KMS-11 (cell line): ENCODE measurements at regions not wholly inside any gene's neighbourhood (a gene's known extent, or its start where the extent isn't known, plus 50 kb on each side); places are given as distances from the start of the nearest gene placed in this dataset.
A peak's percentile ranks its signal among the peaks of the same experiment; 100 is the strongest.

Source experiments
- H2AFZ ChIP-seq: fragments of 200-600 bp; sonication (generic); 2 replicates; pipeline ENCODE4 v1.6.1; 2016; ENCODE audit warnings: antibody characterized with exemption, mixed run types, low read depth
- H3K27ac ChIP-seq: fragments of 200-600 bp; sonication (generic); 2 replicates; pipeline ENCODE4 v1.6.1; 2016; ENCODE audit warnings: mild to moderate bottlenecking, mixed run types
- H3K27me3 ChIP-seq: fragments of 200-600 bp; sonication (generic); 2 replicates; pipeline ENCODE4 v1.6.1; 2017; ENCODE audit warnings: mild to moderate bottlenecking, low read depth, mixed run types, moderate library complexity; ENCODE audit not compliant: insufficient read depth
- H3K36me3 ChIP-seq: fragments of 200-600 bp; sonication (generic); 2 replicates; pipeline ENCODE4 v1.6.1; 2017; ENCODE audit warnings: mild to moderate bottlenecking, mixed run types; ENCODE audit not compliant: insufficient read depth
- H3K4me1 ChIP-seq: fragments of 200-600 bp; sonication (generic); 2 replicates; pipeline ENCODE4 v1.6.1; 2016; ENCODE audit warnings: mild to moderate bottlenecking, low read depth, mixed run types; ENCODE audit not compliant: poor library complexity, severe bottlenecking
- H3K4me2 ChIP-seq: fragments of 200-600 bp; sonication (generic); 2 replicates; pipeline ENCODE4 v1.7.0; 2016; ENCODE audit warnings: mild to moderate bottlenecking, mixed run types
- H3K4me3 ChIP-seq: fragments of 200-600 bp; sonication (generic); IDR thresholded peaks from 2 replicates; pipeline ENCODE4 v1.6.1; 2017; ENCODE audit warnings: low read depth, low read length, mixed read lengths; ENCODE audit not compliant: insufficient read depth
- H3K79me2 ChIP-seq: fragments of 200-600 bp; sonication (generic); 2 replicates; pipeline ENCODE4 v1.6.1; 2016; ENCODE audit warnings: low read depth, mixed run types; ENCODE audit not compliant: insufficient read depth
- H3K9ac ChIP-seq: fragments of 200-600 bp; sonication (generic); 2 replicates; pipeline ENCODE4 v1.6.1; 2016; ENCODE audit warnings: mild to moderate bottlenecking, mixed run types
- H4K20me1 ChIP-seq: fragments of 200-600 bp; sonication (generic); 2 replicates; pipeline ENCODE4 v1.6.1; 2016; ENCODE audit warnings: mild to moderate bottlenecking, mixed run types; ENCODE audit not compliant: insufficient read depth
- CTCF ChIP-seq: fragments of 200-600 bp; sonication (generic); conservative IDR thresholded peaks from 2 replicates; pipeline ENCODE4 v1.6.1; 2017; ENCODE audit warnings: low read depth, mild to moderate bottlenecking, antibody characterized with exemption, low read length, moderate library complexity, mixed read lengths

GRCh38 chr20:60968853-60969720, 283.0 kb upstream of the CDH4 start:
- H3K4me2 ChIP-seq = peak overlapping the region; percentile 68
- peak overlapping the region; percentile 67 for H3K27ac ChIP-seq

GRCh38 chr20:60970601-60971000, 281.5 kb upstream of the CDH4 start:
- H3K27ac ChIP-seq = no peak overlapping the region
- no peak for TF ChIP-seq CTCF
- peak overlapping the region; percentile 68; the same call in 1 of the 2 replicates for H3K4me2 ChIP-seq
- no peaks in the 10 kb centered on the region for H3K36me3 ChIP-seq
- no peak overlapping the region for H3K4me3 ChIP-seq
- peaks cover 36% of the 10 kb centered on the region for H3K4me1 ChIP-seq
- H3K27me3 ChIP-seq = no peaks in the 10 kb centered on the region
- H3K79me2 ChIP-seq = no peaks in the 10 kb centered on the region
- H2AFZ ChIP-seq = no peak overlapping the region
- no peak overlapping the region for H3K9ac ChIP-seq
- no peaks in the 10 kb centered on the region for H4K20me1 ChIP-seq

More at GRCh38 chr20:60968853-60969720, 283.0 kb upstream of the CDH4 start:
- H4K20me1 ChIP-seq = no peaks in the 10 kb centered on the region
- H2AFZ ChIP-seq = peak overlapping the region; percentile 50; the same call in 1 of the 2 replicates
- TF ChIP-seq CTCF = no peak
- no peaks in the 10 kb centered on the region for H3K79me2 ChIP-seq
- no peaks in the 10 kb centered on the region for H3K36me3 ChIP-seq
- H3K4me1 ChIP-seq = peaks cover 45% of the 10 kb centered on the region
- no peaks in the 10 kb centered on the region for H3K27me3 ChIP-seq
- peak overlapping the region; percentile 44; the same call in 1 of the 2 replicates for H3K9ac ChIP-seq
- no peak overlapping the region for H3K4me3 ChIP-seq

GRCh38 chr20:60974022-60974421, 278.0 kb upstream of the CDH4 start:
- no peak for TF ChIP-seq CTCF
- no peaks in the 10 kb centered on the region for H4K20me1 ChIP-seq
- H2AFZ ChIP-seq = no peak overlapping the region
- H3K27me3 ChIP-seq = no peaks in the 10 kb centered on the region
- no peak overlapping the region for H3K4me2 ChIP-seq
- H3K27ac ChIP-seq = no peak overlapping the region
- no peaks in the 10 kb centered on the region for H3K36me3 ChIP-seq
- no peak overlapping the region for H3K4me3 ChIP-seq
- no peaks in the 10 kb centered on the region for H3K79me2 ChIP-seq
- no peak overlapping the region for H3K9ac ChIP-seq
- H3K4me1 ChIP-seq = peaks cover 25% of the 10 kb centered on the region

GRCh38 chr20:60974441-60974945, 277.6 kb upstream of the CDH4 start:
- Histone ChIP-seq H3K9ac (no peak overlapping the region), H3K4me1 (peaks cover 20% of the 10 kb centered on the region), H3K36me3 (no peaks in the 10 kb centered on the region), H4K20me1 (no peaks in the 10 kb centered on the region), H3K27ac (no peak overlapping the region), H3K4me3 (no peak overlapping the region), H3K27me3 (no peaks in the 10 kb centered on the region), H3K79me2 (no peaks in the 10 kb centered on the region), H3K4me2 (no peak overlapping the region), H2AFZ (no peak overlapping the region)
- no peak for TF ChIP-seq CTCF
